Erythroblast (primary cell): ENCODE measurements at regions not wholly inside any gene's neighbourhood (a gene's known extent, or its start where the extent isn't known, plus 50 kb on each side); places are given as distances from the start of the nearest gene placed in this dataset.

Source experiments
- GATA1 ChIP-seq: IDR thresholded peaks from 2 replicates; pipeline ENCODE4 v1.6.1; 2011; ENCODE audit warnings: low read depth, mild to moderate bottlenecking, control low read depth, low read length, moderate library complexity
- POLR2A ChIP-seq: IDR thresholded peaks from 2 replicates; pipeline ENCODE4 v1.6.1; 2011; ENCODE audit warnings: mild to moderate bottlenecking, low read length

GRCh38 chr3:147614210-147614609, 205.0 kb downstream of the ZIC1 start:
- no peak for TF ChIP-seq POLR2A
- TF ChIP-seq GATA1: no peak
